ENCODE measurements at regions not wholly inside any gene's neighbourhood (a gene's known extent, or its start where the extent isn't known, plus 50 kb on each side); places are given as distances from the start of the nearest gene placed in this dataset.
A peak's percentile ranks its signal among the peaks of the same experiment; 100 is the strongest.
"Not testable (repeated sequence)": the region's sequence is repeated elsewhere in the genome, so short reads cannot be mapped to it uniquely, and the experiment has no call there.

- DNase-seq, result no peak
Measured at GRCh38 chr13:24997367-24997967, 98.5 kb upstream of the PABPC3 start.

GRCh38 chr13:24998433-24998832 lies 97.5 kb upstream of the PABPC3 start:
- DNase-seq, result no peak

DNA sequence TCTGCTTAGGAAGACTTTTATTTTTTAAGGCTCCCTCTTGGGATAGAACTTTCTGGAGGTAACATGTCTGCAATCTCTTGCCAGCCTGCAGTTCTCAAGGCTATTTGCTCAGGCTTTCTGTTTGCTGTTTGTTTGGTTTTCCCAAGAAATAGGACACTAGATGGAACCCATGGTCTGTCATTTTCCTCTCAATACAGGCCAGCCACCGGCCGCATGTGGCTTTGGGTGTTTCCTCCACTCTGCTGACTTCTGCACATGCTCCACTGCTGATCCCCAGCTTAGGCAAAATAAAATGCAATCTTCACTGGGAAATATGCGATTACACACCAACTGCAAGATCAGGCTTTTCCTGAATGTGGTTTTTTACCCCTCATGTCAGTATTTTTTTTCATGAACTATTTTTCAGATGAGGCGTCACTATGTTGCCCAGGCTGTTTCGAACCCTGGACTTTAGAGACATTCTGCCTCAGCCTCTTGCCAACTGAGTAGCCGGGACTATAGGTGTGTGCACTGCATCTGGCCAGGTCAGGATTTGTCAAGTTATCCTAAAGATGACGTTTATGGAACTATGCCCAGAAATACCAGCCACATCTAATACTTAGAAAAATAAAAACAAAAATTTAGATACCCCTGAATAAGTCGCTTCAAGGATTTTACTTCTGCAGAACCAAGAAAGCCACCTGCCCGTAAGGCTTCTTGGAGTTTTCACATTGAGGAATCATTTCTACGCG lies 94.3 kb upstream of the PABPC3 start:
- no peak for DNase-seq

GRCh38 chr13:25002311-25002710 lies 93.6 kb upstream of the PABPC3 start:
- DNase-seq, result not testable (repeated sequence)

GRCh38 chr13:25004489-25004888 lies 91.4 kb upstream of the PABPC3 start:
- DNase-seq, result not testable (repeated sequence)

- peak; percentile 68 for DNase-seq
Measured at GRCh38 chr13:25005050-25005497, 90.9 kb upstream of the PABPC3 start.

GRCh38 chr13:25007389-25007788 lies 88.5 kb upstream of the PABPC3 start:
- not testable (repeated sequence) for DNase-seq

DNA sequence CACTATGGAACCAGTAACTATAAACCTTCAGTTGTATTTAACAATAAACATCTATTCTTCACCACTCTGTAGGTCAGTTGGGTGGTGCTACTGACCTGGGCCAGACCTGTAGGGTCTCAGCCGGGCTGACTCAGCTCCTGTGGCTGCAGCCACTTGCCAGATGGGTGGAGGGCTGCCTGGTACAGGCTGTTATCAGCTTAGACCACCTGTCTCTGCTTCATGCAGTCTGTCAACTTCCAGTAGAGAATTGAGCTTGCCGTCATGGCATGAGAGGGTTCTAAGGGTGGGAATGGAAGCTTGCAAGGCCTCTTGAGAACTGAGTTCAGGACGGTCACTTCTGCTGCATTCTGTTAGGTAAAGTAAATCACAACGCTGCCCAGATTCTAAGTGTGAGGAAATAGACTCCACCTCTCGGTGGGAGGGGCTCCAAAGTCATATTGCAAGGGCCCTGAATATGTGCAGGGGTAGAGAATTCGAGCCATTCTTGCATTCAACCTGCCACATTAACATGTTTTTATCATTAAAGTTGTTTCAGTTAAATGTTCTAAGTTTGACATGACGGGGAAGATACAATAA lies 81.5 kb upstream of the PABPC3 start:
- DNase-seq, result not testable (repeated sequence)

- not testable (repeated sequence) for DNase-seq
Measured at GRCh38 chr13:25017176-25017575, 78.8 kb upstream of the PABPC3 start.

- peak; percentile 88 for DNase-seq
Measured at GRCh38 chr13:25017808-25018728, 77.9 kb upstream of the PABPC3 start.

DNA sequence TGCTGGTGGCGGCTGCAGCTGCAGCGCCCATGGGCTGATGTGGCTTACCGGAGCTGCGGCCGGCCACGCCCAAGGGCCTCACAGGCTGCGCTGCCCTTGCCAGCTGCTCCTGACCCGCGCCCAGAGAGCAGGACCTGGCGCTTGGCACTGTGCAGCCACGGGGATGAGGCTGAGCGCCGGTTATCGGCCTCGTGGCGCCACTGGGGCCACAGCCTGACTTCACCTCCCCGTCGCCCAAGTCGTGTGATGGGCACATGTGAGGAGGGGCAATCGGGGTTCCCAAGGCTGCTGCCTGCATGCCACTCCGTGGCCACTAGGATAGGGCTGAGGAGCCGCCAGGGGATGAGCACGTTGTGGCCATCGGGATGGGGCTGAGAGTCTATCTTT lies 77.2 kb upstream of the PABPC3 start:
- DNase-seq, result peak; percentile 83

GRCh38 chr13:25019741-25020140 lies 76.2 kb upstream of the PABPC3 start:
- DNase-seq, result not testable (repeated sequence)

GRCh38 chr13:25024175-25024574 lies 71.8 kb upstream of the PABPC3 start:
- no peak for DNase-seq

GRCh38 chr13:25032160-25032559 lies 63.8 kb upstream of the PABPC3 start:
- DNase-seq, result no peak

GRCh38 chr13:25034173-25034572 lies 61.8 kb upstream of the PABPC3 start:
- no peak for DNase-seq

GRCh38 chr13:25037057-25037813 lies 58.7 kb upstream of the PABPC3 start:
- DNase-seq, result peak; percentile 65

DNA sequence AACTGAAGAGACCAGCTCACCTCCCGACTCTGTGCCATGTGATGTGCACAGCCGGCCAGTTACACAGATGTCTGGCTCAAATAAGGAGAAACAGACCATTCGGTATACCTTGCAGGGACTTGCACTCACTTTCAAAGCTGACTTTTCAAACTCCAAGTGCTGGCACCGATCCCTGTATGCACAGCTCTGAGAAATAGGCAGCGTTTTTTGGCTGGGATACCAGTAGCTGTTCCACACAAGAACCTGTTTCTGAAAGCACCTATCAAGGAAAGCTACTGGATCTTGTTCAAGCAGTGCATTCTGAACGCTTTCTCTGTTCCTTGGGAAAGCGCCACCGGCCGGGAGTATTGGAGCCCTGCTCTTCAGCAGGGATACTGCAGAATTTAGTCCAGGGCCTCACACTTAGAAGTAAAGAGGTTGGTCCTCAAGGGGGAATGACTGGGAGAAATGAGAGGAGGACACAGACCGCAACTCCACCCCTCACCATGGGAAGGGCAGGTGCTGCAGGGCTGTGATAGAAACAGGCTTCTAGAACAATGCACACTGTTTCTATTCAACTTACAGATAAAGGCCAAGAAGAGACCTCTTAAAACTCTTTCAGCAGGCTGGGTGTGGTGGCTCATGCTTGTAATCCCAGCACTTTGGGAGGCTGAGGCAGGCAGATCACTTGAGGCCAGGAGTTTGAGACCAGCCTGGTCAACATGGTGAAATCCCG lies 53.6 kb upstream of the PABPC3 start:
- no peak for DNase-seq

GRCh38 chr13:25044071-25044470 lies 51.9 kb upstream of the PABPC3 start:
- no peak for DNase-seq

Measured in retina (tissue), 1 donor.